ENCODE measurements at regions not wholly inside any gene's neighbourhood (a gene's known extent, or its start where the extent isn't known, plus 50 kb on each side); places are given as distances from the start of the nearest gene placed in this dataset.

GRCh38 chr10:91000985-91001384, 80.1 kb upstream of the ANKRD1 start:
- TF ChIP-seq CTCF (IDR thresholded peaks at IDR 0.05; ENCODE audit: low read depth, low read length, missing input control): no peak
- TF ChIP-seq JUND (IDR thresholded peaks at IDR 0.05): no peak
- TF ChIP-seq GABPA (IDR thresholded peaks at IDR 0.05 in 1 of 2, conservative IDR thresholded peaks at IDR 0.05 in 1 of 2): no peak
- TF ChIP-seq TAF1 (conservative IDR thresholded peaks at IDR 0.05): no peak
- TF ChIP-seq ZBTB33 (IDR thresholded peaks at IDR 0.05): no peak
- no peak for TF ChIP-seq SP1 (IDR thresholded peaks at IDR 0.05)
- TF ChIP-seq EGR1 (IDR thresholded peaks at IDR 0.05; ENCODE audit: low read depth in 2 of 2): no peak
- no peak for TF ChIP-seq REST (IDR thresholded peaks at IDR 0.05)
- TF ChIP-seq YY1 (IDR thresholded peaks at IDR 0.05): no peak
- no peak for TF ChIP-seq RAD21 (IDR thresholded peaks at IDR 0.05)
